Kidney (tissue), 13 donors: ENCODE measurements at regions not wholly inside any gene's neighbourhood (a gene's known extent, or its start where the extent isn't known, plus 50 kb on each side); places are given as distances from the start of the nearest gene placed in this dataset.
A peak's percentile ranks its signal among the peaks of the same experiment; 100 is the strongest.

ENCODE experiments used
- DNase-seq, 5 donors: peaks; one replicate each; pipeline ENCODE4 v3.0.0-alpha.2; 2013 to 2020
- FAIRE-seq: peaks from 2 replicates; lab custom pipeline; 2012; peaks lifted over from hg19 to GRCh38; lab: Jason Lieb, UNC
- H3K27ac ChIP-seq, 2 donors: one replicate each; pipeline ENCODE4 v1.7.0; 2013; ENCODE audit warnings: low read depth in 2 of 2, low read length in 2 of 2, inconsistent platforms in 1 of 2
- H3K27me3 ChIP-seq: one replicate; pipeline ENCODE4 v1.7.1; 2013; ENCODE audit warnings: low read length, inconsistent platforms; ENCODE audit not compliant: control insufficient read depth, insufficient read depth
- H3K36me3 ChIP-seq, 3 donors: one replicate each; pipeline versions ENCODE4 v1.7.0 to v1.7.1; 2013; ENCODE audit warnings: low read length in 3 of 3, control low read depth in 1 of 3, inconsistent platforms in 1 of 3; ENCODE audit not compliant: insufficient read depth in 3 of 3, control insufficient read depth in 2 of 3
- H3K4me1 ChIP-seq, 3 donors: one replicate each; pipeline versions ENCODE4 v1.7.0 to v1.7.1; 2013; ENCODE audit warnings: low read length in 3 of 3, inconsistent platforms in 1 of 3, low read depth in 1 of 3; ENCODE audit not compliant: control insufficient read depth in 2 of 3, insufficient read depth in 2 of 3
- H3K4me3 ChIP-seq, 3 donors: one replicate each; pipeline versions ENCODE4 v1.7.0 to v1.8.1; 2013; ENCODE audit warnings: low read length in 3 of 3, control low read depth in 1 of 3, inconsistent platforms in 1 of 3
- H3K9ac ChIP-seq, 3 donors: one replicate each; pipeline versions ENCODE4 v1.7.0 to v1.7.1; 2013; ENCODE audit warnings: low read length in 3 of 3, control low read depth in 1 of 3, inconsistent platforms in 1 of 3
- H3K9me3 ChIP-seq, 3 donors: one replicate each; pipeline versions ENCODE4 v1.7.0 to v1.7.1; 2013; ENCODE audit warnings: low read length in 3 of 3, control low read depth in 1 of 3, inconsistent platforms in 1 of 3; ENCODE audit not compliant: control insufficient read depth in 2 of 3, insufficient read depth in 1 of 3
- CTCF ChIP-seq: IDR thresholded peaks from 3 replicates; pipeline ENCODE4 v1.5.1; 2012; ENCODE audit warnings: mild to moderate bottlenecking, moderate library complexity, borderline replicate concordance; ENCODE audit not compliant: insufficient read depth; ENCODE audit errors: extremely low read depth
- intact Hi-C: fragments of 100-400 bp; cut with DNase I; formaldehyde crosslinking; loops from one replicate; pipeline ENCODE4 v1.11.1; 2022
- donor health status: control.
- donor health status: control.
- donor health status: control.
- donor health status: control.
- donor health status: control.
- donor health status: DM: yes; HTN: yes; CAD: no.
- donor health status: Normal renal cell carcinoma (clear cell type).

GRCh38 chr15:97731859-97732258 lies 228.6 kb upstream of the ARRDC4 start:
- FAIRE-seq (no peak), DNase-seq (no peak)
- Histone ChIP-seq H3K4me1 (no peaks in the 10 kb centered on the region), H3K27ac (no peak overlapping the region), H3K27me3 (no peaks in the 10 kb centered on the region), H3K9ac (no peak overlapping the region), H3K36me3 (no peaks in the 10 kb centered on the region), H3K9me3 (no peaks in the 10 kb centered on the region), H3K4me3 (no peak overlapping the region)
- intact Hi-C loops: no loop called here
- TF ChIP-seq CTCF: no peak

- TF ChIP-seq CTCF: no peak
- Histone ChIP-seq H3K9me3 (no peaks in the 10 kb centered on the region), H3K27me3 (no peaks in the 10 kb centered on the region), H3K9ac (no peak overlapping the region), H3K36me3 (no peaks in the 10 kb centered on the region), H3K27ac (no peak overlapping the region), H3K4me1 (no peaks in the 10 kb centered on the region), H3K4me3 (no peak overlapping the region)
- intact Hi-C loops: no loop called here
- FAIRE-seq (no peak), DNase-seq (no peak)
These were observed 227.1 kb upstream of the ARRDC4 start for GRCh38 chr15:97733373-97733772.

- FAIRE-seq: no peak
- no peaks in the 10 kb centered on the region for H3K9me3 ChIP-seq
- H3K27me3 ChIP-seq: no peaks in the 10 kb centered on the region
- H3K4me1 ChIP-seq: no peaks in the 10 kb centered on the region
- no peaks in the 10 kb centered on the region for H3K36me3 ChIP-seq
- no peak for DNase-seq
- H3K4me3 ChIP-seq: no peak overlapping the region
- H3K9ac ChIP-seq: no peak overlapping the region
- no peak for TF ChIP-seq CTCF
- no peak overlapping the region for H3K27ac ChIP-seq
- intact Hi-C loops: no loop called here
These were observed 223.8 kb upstream of the ARRDC4 start for GRCh38 chr15:97736748-97737147.

GRCh38 chr15:97745481-97746071 lies 214.9 kb upstream of the ARRDC4 start:
- Histone ChIP-seq H3K4me3 (no peak overlapping the region), H3K4me1 (no peaks in the 10 kb centered on the region), H3K9ac (no peak overlapping the region), H3K9me3 (no peaks in the 10 kb centered on the region), H3K27ac (no peak overlapping the region), H3K36me3 (no peaks in the 10 kb centered on the region), H3K27me3 (no peaks in the 10 kb centered on the region)
- peak; percentile 11 for TF ChIP-seq CTCF
- intact Hi-C loops: no loop called here
- no peak for FAIRE-seq
- DNase-seq: no peak
